ENCODE measurements at regions not wholly inside any gene's neighbourhood (a gene's known extent, or its start where the extent isn't known, plus 50 kb on each side); places are given as distances from the start of the nearest gene placed in this dataset.

GRCh38 chr2:123692121-123692520, 333.0 kb upstream of the CNTNAP5 start:
- CTCF ChIA-PET = no interaction called here
- Histone ChIP-seq H3K27me3 (ENCODE audit: control insufficient read depth, insufficient read depth, low read length) (no peaks in the 10 kb centered on the region), H3K36me3 (ENCODE audit: control insufficient read depth, insufficient read depth, low read length) (no peaks in the 10 kb centered on the region), H3K4me3 (ENCODE audit: low read depth, low read length) (no peak overlapping the region)
- POLR2A ChIA-PET = no interaction called here
- TF ChIP-seq, protein P1, sequence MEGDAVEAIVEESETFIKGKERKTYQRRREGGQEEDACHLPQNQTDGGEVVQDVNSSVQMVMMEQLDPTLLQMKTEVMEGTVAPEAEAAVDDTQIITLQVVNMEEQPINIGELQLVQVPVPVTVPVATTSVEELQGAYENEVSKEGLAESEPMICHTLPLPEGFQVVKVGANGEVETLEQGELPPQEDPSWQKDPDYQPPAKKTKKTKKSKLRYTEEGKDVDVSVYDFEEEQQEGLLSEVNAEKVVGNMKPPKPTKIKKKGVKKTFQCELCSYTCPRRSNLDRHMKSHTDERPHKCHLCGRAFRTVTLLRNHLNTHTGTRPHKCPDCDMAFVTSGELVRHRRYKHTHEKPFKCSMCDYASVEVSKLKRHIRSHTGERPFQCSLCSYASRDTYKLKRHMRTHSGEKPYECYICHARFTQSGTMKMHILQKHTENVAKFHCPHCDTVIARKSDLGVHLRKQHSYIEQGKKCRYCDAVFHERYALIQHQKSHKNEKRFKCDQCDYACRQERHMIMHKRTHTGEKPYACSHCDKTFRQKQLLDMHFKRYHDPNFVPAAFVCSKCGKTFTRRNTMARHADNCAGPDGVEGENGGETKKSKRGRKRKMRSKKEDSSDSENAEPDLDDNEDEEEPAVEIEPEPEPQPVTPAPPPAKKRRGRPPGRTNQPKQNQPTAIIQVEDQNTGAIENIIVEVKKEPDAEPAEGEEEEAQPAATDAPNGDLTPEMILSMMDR (IDR thresholded peaks at IDR 0.05; ENCODE audit: insufficient read depth, low read depth, low read length) = no peak
- no peak for DNase-seq (ENCODE audit: low read depth)

GRCh38 chr2:123693836-123694235, 331.3 kb upstream of the CNTNAP5 start:
- TF ChIP-seq, protein P1 (IDR thresholded peaks at IDR 0.05; ENCODE audit: insufficient read depth, low read depth, low read length) = no peak
- ChIA-PET CTCF (no interaction called here), POLR2A (no interaction called here)
- no peaks in the 10 kb centered on the region for H3K36me3 ChIP-seq (ENCODE audit: control insufficient read depth, insufficient read depth, low read length)
- H3K4me3 ChIP-seq (ENCODE audit: low read depth, low read length) = no peak overlapping the region
- H3K27me3 ChIP-seq (ENCODE audit: control insufficient read depth, insufficient read depth, low read length) = no peaks in the 10 kb centered on the region
- no peak for DNase-seq (ENCODE audit: low read depth)

- POLR2A ChIA-PET = no interaction called here
- CTCF ChIA-PET = no interaction called here
- no peaks in the 10 kb centered on the region for H3K27me3 ChIP-seq (ENCODE audit: control insufficient read depth, insufficient read depth, low read length)
- TF ChIP-seq, protein P1 (IDR thresholded peaks at IDR 0.05; ENCODE audit: insufficient read depth, low read depth, low read length) = no peak
- DNase-seq (ENCODE audit: low read depth) = no peak
- H3K36me3 ChIP-seq (ENCODE audit: control insufficient read depth, insufficient read depth, low read length) = no peaks in the 10 kb centered on the region
- H3K4me3 ChIP-seq (ENCODE audit: low read depth, low read length) = no peak overlapping the region
Observed at GRCh38 chr2:123695426-123695825, 329.7 kb upstream of the CNTNAP5 start.

- Histone ChIP-seq H3K4me3 (ENCODE audit: low read depth, low read length) (no peak overlapping the region), H3K36me3 (ENCODE audit: control insufficient read depth, insufficient read depth, low read length) (no peaks in the 10 kb centered on the region), H3K27me3 (ENCODE audit: control insufficient read depth, insufficient read depth, low read length) (no peaks in the 10 kb centered on the region)
- POLR2A ChIA-PET = no interaction called here
- CTCF ChIA-PET = no interaction called here
- TF ChIP-seq, protein P1 (IDR thresholded peaks at IDR 0.05; ENCODE audit: insufficient read depth, low read depth, low read length) = no peak
- no peak for DNase-seq (ENCODE audit: low read depth)
Observed at GRCh38 chr2:123696021-123696420, 329.1 kb upstream of the CNTNAP5 start.

DNA sequence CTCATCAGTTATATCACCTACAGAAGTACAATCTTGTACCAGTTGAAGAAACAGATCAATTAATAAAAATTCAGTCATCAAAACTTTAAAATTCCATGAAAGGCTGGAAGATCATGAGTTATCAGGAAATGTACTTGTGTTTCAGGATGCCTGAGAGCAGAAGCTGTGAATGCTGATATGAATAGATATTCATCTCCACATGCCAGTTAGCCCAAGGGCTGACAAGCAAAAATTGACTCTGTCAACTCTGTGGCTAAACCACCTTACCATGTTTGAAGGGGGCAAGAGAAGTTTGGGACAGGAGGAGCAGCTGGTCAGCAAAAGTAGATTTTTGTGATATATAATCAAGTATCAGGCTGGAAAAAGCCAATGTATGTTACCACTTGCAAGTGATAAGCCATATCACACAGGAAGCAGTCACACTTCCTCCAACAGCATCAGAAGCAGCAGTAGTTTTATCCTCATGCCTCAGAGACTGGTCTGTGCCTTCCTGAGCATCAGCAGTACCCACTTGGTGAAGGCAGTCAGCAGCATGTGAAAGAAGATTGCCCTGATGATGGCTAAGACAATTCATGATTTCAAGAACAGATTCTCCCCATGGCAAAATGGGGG, 328.2 kb upstream of the CNTNAP5 start:
- no peaks in the 10 kb centered on the region for H3K36me3 ChIP-seq (ENCODE audit: control insufficient read depth, insufficient read depth, low read length)
- H3K27me3 ChIP-seq (ENCODE audit: control insufficient read depth, insufficient read depth, low read length) = no peaks in the 10 kb centered on the region
- ChIA-PET POLR2A (no interaction called here), CTCF (no interaction called here)
- TF ChIP-seq, protein P1 (IDR thresholded peaks at IDR 0.05; ENCODE audit: insufficient read depth, low read depth, low read length) = no peak
- H3K4me3 ChIP-seq (ENCODE audit: low read depth, low read length) = no peak overlapping the region
- DNase-seq (ENCODE audit: low read depth) = no peak

Data from BJ (cell line).